GM19035 (cell line): ENCODE measurements at regions not wholly inside any gene's neighbourhood (a gene's known extent, or its start where the extent isn't known, plus 50 kb on each side); places are given as distances from the start of the nearest gene placed in this dataset.

Experiments used
- ATAC-seq: cut with Tn5 transposase; IDR thresholded peaks from one replicate; pipeline ENCODE4 v1.9.1; 2021; ENCODE audit not compliant: unreplicated experiment

GRCh38 chr3:124463234-124463633 lies 267.0 kb upstream of the UMPS start:
- no peak for ATAC-seq

DNA sequence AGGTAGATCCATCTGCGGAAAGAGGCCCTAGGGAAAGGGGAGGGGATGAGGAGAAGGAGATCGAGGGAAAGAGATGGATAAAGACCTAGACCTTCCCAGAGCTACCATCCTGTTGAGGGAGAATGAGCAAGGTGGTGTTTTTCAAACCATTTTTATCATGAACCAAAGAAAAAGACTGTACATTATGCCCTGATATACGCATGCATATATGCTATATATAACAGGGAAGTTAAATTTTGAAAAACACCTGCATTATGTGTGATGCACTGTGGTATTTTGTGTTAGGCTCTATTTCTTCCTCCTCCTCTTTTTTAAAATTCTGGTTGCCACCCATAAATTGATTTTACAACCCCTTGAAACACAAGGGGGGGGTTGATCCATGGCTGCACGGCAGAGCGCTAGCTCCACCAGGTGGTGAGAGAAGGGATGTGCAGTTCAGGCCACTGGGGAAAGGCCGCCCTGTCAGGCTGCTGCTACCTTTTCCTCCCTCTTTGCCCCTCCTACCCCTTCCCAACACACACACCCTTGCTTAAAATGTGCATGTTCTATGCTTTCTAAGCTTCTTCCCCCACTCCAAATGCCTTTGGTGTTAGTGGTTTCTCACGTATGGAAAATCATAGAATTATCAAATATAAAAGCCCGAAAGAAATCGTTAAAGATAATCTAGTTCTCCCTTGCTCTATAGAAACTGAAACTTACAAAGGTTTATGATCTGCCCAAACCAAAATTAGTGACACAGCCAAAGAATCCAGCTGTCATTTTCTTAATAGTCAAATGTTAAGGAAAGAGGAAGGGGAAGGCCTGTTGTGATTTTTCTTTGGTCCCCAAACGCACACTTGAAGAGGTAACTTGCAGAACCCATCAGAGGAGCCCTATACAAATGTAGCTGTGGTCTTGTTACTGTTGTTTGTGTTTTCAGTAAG lies 262.0 kb upstream of the UMPS start:
- ATAC-seq = no peak

GRCh38 chr3:124469555-124469954 lies 260.7 kb upstream of the UMPS start:
- no peak for ATAC-seq

- ATAC-seq = no peak
Measured at GRCh38 chr3:124478830-124479229, 251.4 kb upstream of the UMPS start.

- ATAC-seq = no peak
Measured at GRCh38 chr3:124483915-124484470, 246.3 kb upstream of the UMPS start.

GRCh38 chr3:124486324-124486723 lies 243.9 kb upstream of the UMPS start:
- ATAC-seq = no peak

- no peak for ATAC-seq
Measured at GRCh38 chr3:124489506-124489905, 240.7 kb upstream of the UMPS start.

DNA sequence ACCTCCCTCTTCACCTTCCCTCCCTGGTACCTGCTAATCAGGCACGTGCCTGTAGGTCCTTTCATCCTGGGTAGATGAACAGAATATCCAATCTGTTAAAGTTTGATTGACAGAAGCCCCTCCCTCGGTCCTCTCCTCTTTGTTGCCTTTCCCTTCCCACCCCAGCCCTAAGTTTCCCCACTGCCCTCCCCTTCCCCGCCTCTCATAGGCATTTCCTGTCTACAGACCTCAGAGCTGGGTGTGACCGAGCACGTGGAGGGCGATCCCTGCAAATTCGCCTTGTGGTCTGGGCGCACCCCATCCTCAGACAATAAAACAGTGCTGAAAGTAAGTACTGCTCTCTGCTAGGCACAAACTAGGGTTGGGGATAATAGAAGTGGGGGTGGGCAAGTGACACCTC lies 239.2 kb upstream of the UMPS start:
- no peak for ATAC-seq

DNA sequence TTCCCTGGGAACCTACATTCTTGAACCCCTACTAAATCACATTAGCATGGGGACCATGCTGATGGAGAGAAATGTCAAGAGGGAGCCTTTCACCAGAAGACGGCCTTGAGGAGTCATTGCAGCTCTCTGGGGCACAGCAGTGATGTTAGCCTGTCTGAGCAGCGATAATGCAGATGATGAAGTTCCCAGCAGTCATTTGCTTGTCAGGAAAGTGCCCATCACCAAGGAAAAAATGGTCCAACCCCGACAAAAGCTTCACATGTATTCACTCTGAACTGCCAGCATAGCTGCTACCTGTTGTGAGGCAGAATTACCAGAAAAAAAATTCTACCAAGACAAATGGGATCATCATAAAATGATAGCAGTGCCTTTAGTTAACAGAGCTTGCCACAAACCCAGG lies 238.4 kb upstream of the UMPS start:
- ATAC-seq = no peak

GRCh38 chr3:124492824-124493223 lies 237.4 kb upstream of the UMPS start:
- ATAC-seq = no peak

DNA sequence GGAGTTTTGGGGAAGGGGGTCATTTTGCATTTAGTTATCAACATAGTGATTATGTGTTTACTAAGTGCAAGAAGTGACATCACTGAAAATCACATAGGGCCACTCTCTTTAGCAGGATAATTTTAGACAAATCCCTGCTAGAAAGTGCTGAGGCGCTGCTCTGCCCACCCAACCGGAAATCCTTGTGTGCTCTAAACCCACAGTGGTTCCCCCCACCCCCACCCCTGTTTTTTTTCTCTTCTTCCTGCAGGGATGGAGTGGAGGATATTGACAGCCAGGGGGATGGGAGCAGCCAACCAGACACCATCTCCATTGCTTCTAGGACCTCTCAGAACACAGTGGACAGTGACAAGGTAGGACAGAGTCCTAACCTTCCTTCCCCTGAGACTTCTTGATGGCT lies 234.2 kb upstream of the UMPS start:
- no peak for ATAC-seq

DNA sequence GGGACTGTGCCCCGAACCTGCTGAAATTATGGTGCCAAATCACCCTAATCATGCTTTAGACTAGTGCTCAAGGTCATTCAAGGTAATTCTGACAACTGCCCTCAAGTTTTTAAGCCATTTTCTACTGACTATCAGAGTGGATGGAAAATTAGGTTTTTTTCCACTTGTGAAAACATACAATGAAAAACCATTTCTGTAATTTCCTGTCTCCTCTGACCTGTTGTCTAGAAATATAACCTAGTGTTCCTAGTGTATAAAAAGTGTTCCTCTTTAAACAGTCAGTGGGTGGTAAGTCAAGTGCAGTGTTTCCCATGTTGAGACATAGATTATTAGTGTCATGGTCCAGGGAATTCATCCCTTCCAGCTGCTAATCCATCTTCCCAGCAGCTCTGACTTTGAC lies 232.8 kb upstream of the UMPS start:
- ATAC-seq = no peak

- no peak for ATAC-seq
Measured at GRCh38 chr3:124498891-124499290, 231.4 kb upstream of the UMPS start.

GRCh38 chr3:124504332-124505059 lies 225.8 kb upstream of the UMPS start:
- no peak for ATAC-seq

DNA sequence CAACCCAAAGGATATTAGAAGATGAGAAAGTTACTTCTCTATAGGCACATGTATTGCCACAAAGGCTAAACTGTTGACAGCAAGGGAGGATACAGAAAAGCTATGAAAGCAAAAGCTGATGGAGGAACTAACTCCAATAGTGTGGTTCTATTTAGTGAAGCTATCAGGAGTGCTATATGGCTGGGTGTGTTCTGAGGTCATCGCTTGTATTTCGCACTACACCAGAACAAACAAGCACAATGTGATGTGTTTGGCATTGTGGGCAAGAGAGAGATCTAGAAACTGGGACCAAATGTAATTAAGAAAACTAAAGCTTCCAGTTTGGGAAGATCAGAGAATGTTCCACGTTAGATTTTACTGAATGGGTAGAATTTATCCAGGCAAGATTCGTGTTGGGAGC lies 220.4 kb upstream of the UMPS start:
- ATAC-seq = no peak

- ATAC-seq = no peak
Measured at GRCh38 chr3:124510290-124510689, 220.0 kb upstream of the UMPS start.

GRCh38 chr3:124512881-124513609 lies 217.2 kb upstream of the UMPS start:
- ATAC-seq = no peak

GRCh38 chr3:124513610-124513997 lies 216.6 kb upstream of the UMPS start:
- ATAC-seq = no peak

DNA sequence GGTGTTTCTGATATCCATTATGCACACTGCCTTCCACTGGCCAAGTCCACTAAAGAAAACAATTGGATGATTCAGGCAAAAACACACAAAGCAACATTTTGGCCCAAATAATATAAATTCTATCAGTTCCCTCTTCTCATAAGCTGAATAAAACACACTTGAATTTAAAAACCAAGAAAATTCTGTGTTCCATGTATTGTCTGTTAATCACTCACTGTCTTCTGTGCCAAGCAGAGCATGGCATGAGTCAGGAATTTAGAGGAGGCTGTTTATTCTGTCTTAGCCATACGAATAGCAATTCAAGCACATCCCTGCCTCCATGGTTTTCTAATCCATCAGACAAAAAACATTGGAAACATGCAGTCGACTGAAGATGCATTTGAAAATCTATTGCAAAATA lies 215.6 kb upstream of the UMPS start:
- no peak for ATAC-seq

DNA sequence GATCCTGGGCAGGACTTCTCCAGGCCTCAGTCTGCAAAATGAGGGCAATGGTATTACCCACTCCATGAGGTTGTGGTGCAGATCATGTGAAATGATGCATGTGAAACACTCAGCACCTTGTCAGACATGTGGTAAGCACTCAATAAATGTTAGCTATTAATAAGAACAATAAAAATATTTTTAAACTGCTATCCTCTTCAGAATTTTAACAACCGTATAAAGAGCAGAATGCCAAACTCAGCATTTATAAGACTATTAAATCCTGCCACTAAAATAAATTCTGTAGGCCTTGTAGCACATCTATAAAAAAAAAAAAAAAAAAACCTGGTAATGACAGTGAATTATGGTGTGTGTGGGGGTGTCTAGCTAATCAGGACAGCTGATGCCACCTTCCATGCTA lies 213.9 kb upstream of the UMPS start:
- no peak for ATAC-seq

DNA sequence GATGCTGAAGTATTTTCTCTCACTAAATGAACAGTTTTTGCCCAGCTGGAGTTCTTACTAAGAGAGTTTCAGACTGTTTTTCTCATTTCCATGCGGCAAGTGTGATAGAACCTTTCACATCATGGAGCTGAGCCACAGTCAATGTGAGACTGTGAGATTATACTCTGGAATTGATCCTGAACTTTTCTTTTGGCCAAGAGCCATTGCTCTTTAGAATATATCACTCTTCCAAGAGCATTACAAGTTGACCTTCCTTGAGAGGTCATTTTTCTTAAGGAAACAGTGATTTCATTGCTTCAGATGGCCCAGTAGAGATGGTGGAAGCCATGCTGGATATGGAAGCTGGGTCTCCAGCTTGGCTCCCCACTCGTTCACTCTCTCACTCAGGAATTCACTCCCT lies 212.9 kb upstream of the UMPS start:
- ATAC-seq = no peak
